Testis (tissue), 2 donors: ENCODE measurements at regions not wholly inside any gene's neighbourhood (a gene's known extent, or its start where the extent isn't known, plus 50 kb on each side); places are given as distances from the start of the nearest gene placed in this dataset.

Experiments used
- DNase-seq: peaks from one replicate; pipeline ENCODE4 v3.0.0-alpha.2; 2019
- H3K27ac ChIP-seq, 2 donors: fragments of 200-600 bp; sonication (generic); one replicate each; pipeline ENCODE4 v1.5.1; 2019
- H3K27me3 ChIP-seq: fragments of 200-600 bp; sonication (generic); one replicate; pipeline ENCODE4 v1.5.1; 2019
- H3K36me3 ChIP-seq: fragments of 200-600 bp; sonication (generic); one replicate; pipeline ENCODE4 v1.5.1; 2017; ENCODE audit warnings: low read depth; ENCODE audit errors: missing control alignments
- H3K4me1 ChIP-seq: fragments of 200-600 bp; sonication (generic); one replicate; pipeline ENCODE4 v1.5.1; 2019
- H3K4me3 ChIP-seq, 2 donors: fragments of 200-600 bp; sonication (generic); one replicate each; pipeline ENCODE4 v1.5.1; 2017 to 2019
- H3K9me3 ChIP-seq: fragments of 200-600 bp; sonication (generic); one replicate; pipeline ENCODE4 v1.5.1; 2017
- CTCF ChIP-seq, 3 experiments: fragments of 450-650 bp in 2 of 3; fragments of 200-600 bp in 1 of 3; sonication (generic) in 1 of 3; IDR thresholded peaks; one replicate each; pipeline ENCODE4 v1.5.1; 2016 to 2019; ENCODE audit warnings: antibody characterized with exemption in 3 of 3, mild to moderate bottlenecking in 2 of 3, moderate library complexity in 1 of 3
- POLR2A ChIP-seq: fragments of 450-650 bp; IDR thresholded peaks from one replicate; pipeline ENCODE4 v1.6.1; 2017; ENCODE audit warnings: antibody characterized with exemption, mild to moderate bottlenecking, moderate library complexity
- WGBS, 2 donors: methylation state at CpG; one replicate each; pipeline ENCODE4 v1.1.5; 2018; 5-methylcytosine and 5-hydroxymethylcytosine counted together
- intact Hi-C: fragments of 100-400 bp; cut with DNase I; formaldehyde crosslinking; loops from one replicate; pipeline ENCODE4 v1.15.1; 2023; ENCODE audit warnings: low total_unique reads

DNA sequence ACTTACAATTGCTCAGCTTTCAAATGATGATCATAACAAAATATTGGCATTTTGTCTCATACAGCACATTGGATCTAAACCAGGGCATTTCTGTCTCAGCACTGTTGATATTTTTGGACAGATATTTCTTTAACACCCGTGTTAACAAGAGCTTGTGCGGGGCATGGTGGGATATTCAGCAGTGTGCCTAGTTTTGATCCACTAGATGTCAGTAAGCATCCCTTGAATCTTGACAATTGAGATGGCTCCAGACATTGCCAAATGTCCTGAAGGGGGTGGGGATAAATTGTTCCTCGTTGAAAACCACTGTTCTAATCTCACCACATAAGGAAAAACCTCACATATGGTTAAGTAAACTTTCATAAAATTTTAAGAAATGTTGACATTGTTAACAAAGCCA lies 806.3 kb downstream of the STIM2 start:
- no peak for DNase-seq
- no peak overlapping the region for H3K27ac ChIP-seq
- no peaks in the 10 kb centered on the region for H3K27me3 ChIP-seq
- WGBS, 2 donors = 45 to 49% methylated on average over 3 of the region's 3 CpGs
- H3K4me1 ChIP-seq = no peaks in the 10 kb centered on the region
- H3K9me3 ChIP-seq = no peaks in the 10 kb centered on the region
- intact Hi-C loops = no loop called here
- no peak for TF ChIP-seq POLR2A
- no peak for TF ChIP-seq CTCF (IDR thresholded peaks at IDR 0.05)
- H3K4me3 ChIP-seq = no peak overlapping the region
- H3K36me3 ChIP-seq = no peaks in the 10 kb centered on the region

GRCh38 chr4:27668001-27668400 lies 807.4 kb downstream of the STIM2 start:
- DNase-seq = no peak
- no peaks in the 10 kb centered on the region for H3K4me1 ChIP-seq
- H3K27me3 ChIP-seq = no peaks in the 10 kb centered on the region
- 88 to 91% methylated on average over 3 of the region's 3 CpGs for WGBS, 2 donors
- H3K4me3 ChIP-seq = no peak overlapping the region
- no peaks in the 10 kb centered on the region for H3K36me3 ChIP-seq
- TF ChIP-seq POLR2A (no peak), CTCF (IDR thresholded peaks at IDR 0.05) (no peak)
- no peaks in the 10 kb centered on the region for H3K9me3 ChIP-seq
- H3K27ac ChIP-seq = no peak overlapping the region
- intact Hi-C loops = no loop called here

GRCh38 chr4:27678027-27678426 lies 817.4 kb downstream of the STIM2 start:
- intact Hi-C loops = no loop called here
- H3K9me3 ChIP-seq = no peaks in the 10 kb centered on the region
- H3K36me3 ChIP-seq = no peaks in the 10 kb centered on the region
- no peaks in the 10 kb centered on the region for H3K4me1 ChIP-seq
- H3K4me3 ChIP-seq = no peak overlapping the region
- H3K27me3 ChIP-seq = no peaks in the 10 kb centered on the region
- no peak for TF ChIP-seq CTCF (IDR thresholded peaks at IDR 0.05)
- no peak for TF ChIP-seq POLR2A
- 88 to 96% methylated on average over 1 of the region's 1 CpG for WGBS, 2 donors
- no peak overlapping the region for H3K27ac ChIP-seq
- DNase-seq = no peak

- WGBS, 2 donors = 24 to 28% methylated on average over 8 of the region's 8 CpGs
- Histone ChIP-seq H3K27ac (no peak overlapping the region), H3K36me3 (no peaks in the 10 kb centered on the region), H3K4me1 (no peaks in the 10 kb centered on the region), H3K27me3 (no peaks in the 10 kb centered on the region), H3K4me3 (no peak overlapping the region), H3K9me3 (no peaks in the 10 kb centered on the region)
- TF ChIP-seq POLR2A (no peak), CTCF (IDR thresholded peaks at IDR 0.05) (peak; percentile 11 to 48 (median 20))
- intact Hi-C loops = no loop called here
- DNase-seq = peak; percentile 75
These were observed 824.0 kb downstream of the STIM2 start for GRCh38 chr4:27684610-27685011.

GRCh38 chr4:27685091-27685490 lies 824.5 kb downstream of the STIM2 start:
- 41 to 60% methylated on average over 1 of the region's 1 CpG for whole genome bisulfite sequencing, 2 donors
- no peak for DNase-seq
- intact Hi-C loops = no loop called here

More at GRCh38 chr4:27685091-27685490, 824.5 kb downstream of the STIM2 start:
- Histone ChIP-seq H3K4me3 (no peak overlapping the region), H3K9me3 (no peaks in the 10 kb centered on the region), H3K4me1 (no peaks in the 10 kb centered on the region), H3K27me3 (no peaks in the 10 kb centered on the region), H3K36me3 (no peaks in the 10 kb centered on the region), H3K27ac (no peak overlapping the region)
- TF ChIP-seq CTCF (IDR thresholded peaks at IDR 0.05) = no peak
